Colonic mucosa (tissue), 4 donors: ENCODE measurements at regions not wholly inside any gene's neighbourhood (a gene's known extent, or its start where the extent isn't known, plus 50 kb on each side); places are given as distances from the start of the nearest gene placed in this dataset.

ENCODE experiments used
- DNase-seq: peaks from one replicate; pipeline ENCODE4 v3.0.0-alpha.2; 2020
- H3K27ac ChIP-seq: fragments of 200-600 bp; one replicate; pipeline ENCODE4 v1.8.0; 2021
- H3K27me3 ChIP-seq: fragments of 200-600 bp; one replicate; pipeline ENCODE4 v1.8.0; 2021
- H3K36me3 ChIP-seq: fragments of 200-600 bp; one replicate; pipeline ENCODE4 v1.8.0; 2021
- H3K4me1 ChIP-seq: fragments of 200-600 bp; one replicate; pipeline ENCODE4 v1.8.0; 2021; ENCODE audit warnings: mild to moderate bottlenecking
- H3K4me3 ChIP-seq: fragments of 200-600 bp; one replicate; pipeline ENCODE4 v1.8.0; 2021
- H3K9ac ChIP-seq, 2 donors: one replicate each; pipeline ENCODE4 v1.7.0; 2013; ENCODE audit warnings: control low read depth in 2 of 2, low read depth in 2 of 2, low read length in 2 of 2
- H3K9me3 ChIP-seq: fragments of 200-600 bp; one replicate; pipeline ENCODE4 v1.8.0; 2021
- intact Hi-C: fragments of 100-400 bp; cut with DNase I; formaldehyde crosslinking; loops from one replicate; pipeline ENCODE4 v1.14.1; 2022
- TF ChIP-seq, protein P1 (sequence below): fragments of 200-600 bp; IDR thresholded peaks from one replicate; pipeline ENCODE4 v1.8.0; 2022; ENCODE audit warnings: antibody characterized with exemption, mild to moderate bottlenecking
- donor health status: healthy.
- donor health status: DM: no; HTN: no; CAD: no.
- donor health status: DM: no; HTN: no; CAD: no.

DNA sequence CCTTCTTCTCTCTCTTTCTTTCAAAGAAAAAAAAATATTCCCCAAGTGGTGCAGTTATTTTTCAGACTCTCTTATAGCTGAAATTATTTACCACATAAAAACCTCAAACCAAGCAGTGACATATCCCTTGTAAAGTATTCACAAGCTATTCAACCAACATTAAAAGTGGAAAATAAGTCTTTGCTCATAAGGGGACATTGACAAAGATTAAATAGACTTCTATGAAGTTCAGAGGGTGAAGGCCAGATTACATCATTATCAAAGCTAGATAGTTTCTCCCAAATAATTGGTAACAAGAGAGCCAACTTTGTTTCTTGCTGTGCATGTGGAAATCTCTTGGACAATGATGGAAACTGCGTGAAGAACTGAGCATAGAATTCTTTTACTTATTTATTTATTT is 379.8 kb upstream of the RSPO3 start:
- H3K36me3 ChIP-seq, result no peaks in the 10 kb centered on the region
- intact Hi-C loops, result no loop called here
- H3K27me3 ChIP-seq, result no peaks in the 10 kb centered on the region
- no peak overlapping the region for H3K27ac ChIP-seq
- TF ChIP-seq, protein P1, sequence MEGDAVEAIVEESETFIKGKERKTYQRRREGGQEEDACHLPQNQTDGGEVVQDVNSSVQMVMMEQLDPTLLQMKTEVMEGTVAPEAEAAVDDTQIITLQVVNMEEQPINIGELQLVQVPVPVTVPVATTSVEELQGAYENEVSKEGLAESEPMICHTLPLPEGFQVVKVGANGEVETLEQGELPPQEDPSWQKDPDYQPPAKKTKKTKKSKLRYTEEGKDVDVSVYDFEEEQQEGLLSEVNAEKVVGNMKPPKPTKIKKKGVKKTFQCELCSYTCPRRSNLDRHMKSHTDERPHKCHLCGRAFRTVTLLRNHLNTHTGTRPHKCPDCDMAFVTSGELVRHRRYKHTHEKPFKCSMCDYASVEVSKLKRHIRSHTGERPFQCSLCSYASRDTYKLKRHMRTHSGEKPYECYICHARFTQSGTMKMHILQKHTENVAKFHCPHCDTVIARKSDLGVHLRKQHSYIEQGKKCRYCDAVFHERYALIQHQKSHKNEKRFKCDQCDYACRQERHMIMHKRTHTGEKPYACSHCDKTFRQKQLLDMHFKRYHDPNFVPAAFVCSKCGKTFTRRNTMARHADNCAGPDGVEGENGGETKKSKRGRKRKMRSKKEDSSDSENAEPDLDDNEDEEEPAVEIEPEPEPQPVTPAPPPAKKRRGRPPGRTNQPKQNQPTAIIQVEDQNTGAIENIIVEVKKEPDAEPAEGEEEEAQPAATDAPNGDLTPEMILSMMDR, result no peak
- no peak overlapping the region for H3K9ac ChIP-seq
- no peaks in the 10 kb centered on the region for H3K9me3 ChIP-seq
- no peak overlapping the region for H3K4me3 ChIP-seq
- H3K4me1 ChIP-seq, result no peaks in the 10 kb centered on the region
- no peak for DNase-seq

GRCh38 chr6:126743076-126743475 is 375.4 kb upstream of the RSPO3 start:
- intact Hi-C loops, result no loop called here

GRCh38 chr6:126747728-126748540 is 370.5 kb upstream of the RSPO3 start:
- no peaks in the 10 kb centered on the region for H3K27me3 ChIP-seq
- no peak overlapping the region for H3K27ac ChIP-seq
- H3K36me3 ChIP-seq, result no peaks in the 10 kb centered on the region
- intact Hi-C loops, result no loop called here
- H3K9ac ChIP-seq, result no peak overlapping the region
- no peaks in the 10 kb centered on the region for H3K9me3 ChIP-seq
- DNase-seq, result no peak
- H3K4me3 ChIP-seq, result no peak overlapping the region
- H3K4me1 ChIP-seq, result no peaks in the 10 kb centered on the region
- TF ChIP-seq, protein P1, result no peak

More at GRCh38 chr6:126743076-126743475, 375.4 kb upstream of the RSPO3 start:
- H3K9me3 ChIP-seq, result no peaks in the 10 kb centered on the region
- H3K4me3 ChIP-seq, result no peak overlapping the region
- no peak overlapping the region for H3K27ac ChIP-seq
- no peak for DNase-seq
- no peaks in the 10 kb centered on the region for H3K36me3 ChIP-seq
- no peak overlapping the region for H3K9ac ChIP-seq
- TF ChIP-seq, protein P1, result no peak
- no peaks in the 10 kb centered on the region for H3K4me1 ChIP-seq
- H3K27me3 ChIP-seq, result no peaks in the 10 kb centered on the region

- H3K36me3 ChIP-seq, result no peaks in the 10 kb centered on the region
- intact Hi-C loops, result no loop called here
- no peaks in the 10 kb centered on the region for H3K27me3 ChIP-seq
- no peaks in the 10 kb centered on the region for H3K9me3 ChIP-seq
- no peak overlapping the region for H3K27ac ChIP-seq
- no peak for DNase-seq
- no peak overlapping the region for H3K4me3 ChIP-seq
- no peaks in the 10 kb centered on the region for H3K4me1 ChIP-seq
- H3K9ac ChIP-seq, result no peak overlapping the region
- TF ChIP-seq, protein P1, result no peak
Observed at GRCh38 chr6:126753606-126754005, 364.9 kb upstream of the RSPO3 start.

- H3K36me3 ChIP-seq, result no peaks in the 10 kb centered on the region
- intact Hi-C loops, result no loop called here
- no peak for DNase-seq
- no peaks in the 10 kb centered on the region for H3K9me3 ChIP-seq
- H3K9ac ChIP-seq, result no peak overlapping the region
- H3K27ac ChIP-seq, result no peak overlapping the region
- TF ChIP-seq, protein P1, result no peak
- H3K4me1 ChIP-seq, result no peaks in the 10 kb centered on the region
- H3K27me3 ChIP-seq, result no peaks in the 10 kb centered on the region
- H3K4me3 ChIP-seq, result no peak overlapping the region
Observed at GRCh38 chr6:126761854-126762253, 356.6 kb upstream of the RSPO3 start.
